ENCODE measurements at regions not wholly inside any gene's neighbourhood (a gene's known extent, or its start where the extent isn't known, plus 50 kb on each side); places are given as distances from the start of the nearest gene placed in this dataset.

GRCh38 chr10:113469796-113470195 is 83.1 kb upstream of the HABP2 start:
- TF ChIP-seq CTCF (conservative IDR thresholded peaks at IDR 0.05), result no peak
- TF ChIP-seq EZH2 (IDR thresholded peaks at IDR 0.05; ENCODE audit: low read depth), result no peak

Data from PC-9 (cell line).